AG08395 (cell line): ENCODE measurements at regions not wholly inside any gene's neighbourhood (a gene's known extent, or its start where the extent isn't known, plus 50 kb on each side); places are given as distances from the start of the nearest gene placed in this dataset.
"Not testable (repeated sequence)": the region's sequence is repeated elsewhere in the genome, so short reads cannot be mapped to it uniquely, and the experiment has no call there.

Experiments
- DNase-seq: peaks from one replicate; pipeline ENCODE4 v3.0.0; 2012; ENCODE audit warnings: mixed read lengths, low spot score

- no peak for DNase-seq
These were observed 662.9 kb downstream of the ZEB2 start for GRCh38 chr2:143856978-143857377.

- DNase-seq = no peak
These were observed 667.2 kb downstream of the ZEB2 start for GRCh38 chr2:143852759-143853158.

- DNase-seq = no peak
These were observed 669.8 kb downstream of the ZEB2 start for GRCh38 chr2:143850084-143850483.

DNA sequence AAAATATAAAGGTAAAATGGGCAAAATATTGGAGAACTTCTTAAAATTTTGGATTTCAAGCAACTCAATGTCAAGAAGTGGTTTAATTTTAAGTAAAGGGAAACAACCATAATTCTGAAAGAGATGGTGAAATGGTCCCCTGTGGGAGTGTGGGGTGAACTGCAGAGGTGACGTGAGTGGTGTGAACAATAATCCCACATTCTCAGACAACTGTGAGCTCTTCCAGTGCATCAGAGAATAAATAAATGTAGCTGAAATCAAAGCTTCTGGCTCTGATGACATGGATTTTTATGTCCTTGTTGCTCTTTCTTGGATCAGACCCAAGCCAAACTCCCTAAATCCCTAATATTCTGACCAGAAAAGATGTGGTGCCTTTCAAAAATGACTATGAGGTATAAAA lies 672.7 kb downstream of the ZEB2 start:
- DNase-seq = no peak

DNA sequence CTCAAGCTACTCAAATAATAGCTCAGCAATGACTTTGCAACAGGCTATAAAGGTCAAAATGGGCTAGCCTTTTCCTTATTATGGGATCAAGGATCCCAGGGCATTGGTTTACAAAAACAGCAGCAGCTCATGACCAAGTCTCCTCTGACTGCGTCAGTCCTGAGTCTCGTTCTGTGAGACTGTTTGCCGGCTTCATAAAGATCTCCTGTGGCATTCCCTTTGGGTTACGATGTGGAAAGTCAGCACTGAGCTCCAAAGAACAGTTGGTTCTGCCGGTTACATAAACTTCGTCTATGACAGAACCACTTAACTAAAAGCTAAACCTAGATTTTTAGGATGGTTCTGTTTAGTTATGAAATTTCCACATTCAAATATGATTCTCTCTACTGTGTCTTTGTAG lies 674.9 kb downstream of the ZEB2 start:
- no peak for DNase-seq

DNA sequence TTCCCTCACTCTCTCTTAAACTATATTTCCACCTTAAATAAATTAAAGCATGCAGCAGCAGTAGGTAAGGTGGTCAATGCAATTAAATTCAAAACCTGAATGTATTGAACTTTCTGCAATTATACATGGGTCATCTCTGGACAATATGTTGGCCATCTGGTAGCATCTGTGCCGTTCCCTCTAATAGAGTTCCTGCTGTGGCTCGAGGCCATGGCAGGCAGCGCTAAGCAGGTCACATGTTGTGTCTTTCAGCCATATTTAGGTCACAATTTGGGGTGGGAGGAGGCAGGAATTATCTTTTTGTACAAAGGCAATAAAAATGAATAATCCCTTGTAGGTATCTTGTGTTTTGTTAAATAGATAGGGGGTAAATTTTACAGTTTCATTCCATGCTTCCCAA lies 676.2 kb downstream of the ZEB2 start:
- no peak for DNase-seq

- no peak for DNase-seq
These were observed 677.1 kb downstream of the ZEB2 start for GRCh38 chr2:143842836-143843235.

DNA sequence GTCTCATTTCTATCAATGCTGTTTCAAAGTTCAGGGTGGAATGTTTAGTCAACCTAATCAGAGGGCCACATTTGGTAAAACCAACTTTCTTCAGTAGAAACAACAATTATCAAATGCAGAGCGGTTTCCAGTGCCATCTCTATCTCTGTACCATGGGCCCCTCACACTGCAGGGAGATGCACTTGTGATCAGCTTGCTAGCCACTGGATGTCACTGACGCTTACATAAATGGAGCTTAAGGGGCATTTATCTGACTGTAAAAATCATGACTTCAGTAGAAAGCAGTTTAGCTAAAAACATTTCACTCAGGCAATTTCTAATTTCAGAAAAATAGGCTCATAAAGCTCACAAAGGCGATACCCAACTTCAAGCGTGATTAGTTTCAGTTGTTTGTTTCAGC lies 678.0 kb downstream of the ZEB2 start:
- DNase-seq = peak; percentile 6

- DNase-seq = no peak
These were observed 679.3 kb downstream of the ZEB2 start for GRCh38 chr2:143840601-143841000.

GRCh38 chr2:143840194-143840593 lies 679.7 kb downstream of the ZEB2 start:
- DNase-seq = no peak

- no peak for DNase-seq
These were observed 680.5 kb downstream of the ZEB2 start for GRCh38 chr2:143839456-143839855.

- DNase-seq = not testable (repeated sequence)
These were observed 682.9 kb downstream of the ZEB2 start for GRCh38 chr2:143837055-143837454.

GRCh38 chr2:143835481-143835880 lies 684.4 kb downstream of the ZEB2 start:
- DNase-seq = no peak

DNA sequence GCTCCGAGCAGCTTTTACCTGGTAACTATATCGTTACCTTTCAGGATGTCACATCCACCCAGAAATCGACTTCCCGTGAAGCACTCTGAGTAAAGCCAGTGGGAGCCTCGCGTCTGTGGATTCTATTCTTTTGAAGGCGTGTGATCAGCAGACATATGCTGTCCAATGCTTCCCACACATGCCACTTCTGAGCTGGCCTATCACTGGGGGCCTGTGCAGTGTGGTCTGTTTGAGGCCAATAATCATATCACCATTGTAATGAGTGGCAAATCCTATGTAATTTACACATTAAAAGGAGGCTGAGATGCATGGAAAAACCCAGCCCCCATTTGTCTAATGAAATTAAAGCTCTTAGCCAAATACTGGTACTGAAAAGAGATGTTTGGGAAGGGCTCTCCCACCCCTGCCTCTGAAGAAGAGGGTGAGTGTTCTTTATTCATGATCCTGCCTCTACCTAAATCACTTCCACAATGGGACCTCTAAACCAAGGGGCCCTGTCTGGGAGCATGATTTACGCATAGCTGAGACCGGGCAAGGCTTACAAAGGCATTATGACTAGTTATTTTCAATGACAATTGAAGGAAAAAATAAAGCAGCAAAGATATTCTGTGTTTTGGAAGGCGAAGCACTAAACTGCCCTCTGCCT lies 686.8 kb downstream of the ZEB2 start:
- no peak for DNase-seq

DNA sequence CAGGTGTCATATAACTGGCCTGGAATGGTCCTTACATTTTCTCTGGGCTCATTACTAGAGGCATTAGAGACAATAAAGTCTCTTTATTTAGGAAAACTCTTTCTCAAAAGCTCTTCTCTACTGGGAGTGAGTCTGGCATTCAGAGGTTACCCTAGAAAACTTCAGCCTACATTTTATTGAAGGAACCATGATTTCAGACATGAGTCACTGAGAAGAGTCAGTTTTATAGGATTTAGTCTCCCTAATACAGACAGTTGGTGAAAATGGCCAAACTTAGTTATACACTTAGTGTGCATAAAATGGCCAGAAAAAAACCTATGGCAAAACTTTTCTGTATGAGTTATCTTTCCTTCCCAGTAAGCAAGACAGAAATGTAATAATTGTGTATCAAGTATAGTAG lies 689.4 kb downstream of the ZEB2 start:
- no peak for DNase-seq

- no peak for DNase-seq
These were observed 691.0 kb downstream of the ZEB2 start for GRCh38 chr2:143828763-143829537.

DNA sequence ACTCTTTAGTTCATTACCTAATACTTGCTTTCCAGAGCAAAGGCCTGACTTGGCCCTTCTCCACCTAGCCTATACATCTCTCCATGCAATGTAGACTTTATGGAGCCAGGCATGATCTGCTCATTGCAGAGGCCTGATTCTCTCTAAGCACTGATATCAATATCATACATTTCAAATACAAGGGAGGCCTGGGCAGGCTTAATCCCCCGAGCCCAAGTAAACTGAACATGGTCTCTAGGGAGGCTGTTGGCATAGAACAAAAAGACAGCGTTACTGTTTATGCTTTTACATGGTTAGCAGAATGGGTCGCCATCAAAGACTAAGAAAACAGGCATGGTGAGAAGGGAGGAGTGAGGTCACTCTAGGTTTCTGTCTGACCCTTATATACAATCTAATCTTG lies 695.1 kb downstream of the ZEB2 start:
- DNase-seq = no peak

DNA sequence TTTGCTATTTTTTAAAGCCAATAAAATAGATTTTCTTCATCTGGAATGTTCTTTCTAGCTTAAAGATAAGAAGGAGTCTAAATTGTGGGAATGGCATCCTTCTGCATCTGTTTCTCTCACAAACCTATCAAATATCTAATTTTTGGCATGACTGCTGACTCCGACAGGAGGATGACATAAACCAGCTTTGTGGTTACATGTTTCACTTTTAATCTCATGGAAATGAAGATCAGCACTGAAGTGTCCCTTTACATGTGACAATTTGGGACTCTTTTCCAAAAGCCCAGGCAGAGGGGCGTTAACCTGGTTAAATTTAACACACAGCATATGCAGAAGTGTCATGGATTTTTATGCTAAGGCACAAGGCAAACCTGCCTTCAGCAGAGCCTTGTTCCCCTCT lies 694.7 kb downstream of the ARHGAP15 start:
- no peak for DNase-seq

- DNase-seq = no peak
These were observed 694.1 kb downstream of the ARHGAP15 start for GRCh38 chr2:143823296-143823695.

- no peak for DNase-seq
These were observed 693.5 kb downstream of the ARHGAP15 start for GRCh38 chr2:143822736-143823135.

DNA sequence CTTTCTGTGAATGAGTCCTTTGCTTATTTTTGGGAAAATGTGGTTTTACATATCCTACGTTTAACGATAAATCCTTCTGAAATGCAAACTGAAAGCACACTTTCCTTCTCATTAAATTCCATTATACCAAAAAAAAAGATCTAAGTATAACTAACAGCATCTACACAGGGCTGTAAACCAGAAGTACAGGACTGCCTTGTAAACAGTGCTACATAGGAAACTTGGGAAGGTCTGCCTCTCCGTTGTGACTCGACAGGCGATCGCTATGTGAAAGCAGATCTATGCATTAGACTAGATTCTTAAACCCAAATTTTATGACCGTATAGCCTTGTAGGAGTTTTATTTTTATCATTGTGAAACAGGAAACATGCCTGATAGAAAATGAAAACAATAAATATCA lies 690.5 kb downstream of the ARHGAP15 start:
- DNase-seq = no peak

DNA sequence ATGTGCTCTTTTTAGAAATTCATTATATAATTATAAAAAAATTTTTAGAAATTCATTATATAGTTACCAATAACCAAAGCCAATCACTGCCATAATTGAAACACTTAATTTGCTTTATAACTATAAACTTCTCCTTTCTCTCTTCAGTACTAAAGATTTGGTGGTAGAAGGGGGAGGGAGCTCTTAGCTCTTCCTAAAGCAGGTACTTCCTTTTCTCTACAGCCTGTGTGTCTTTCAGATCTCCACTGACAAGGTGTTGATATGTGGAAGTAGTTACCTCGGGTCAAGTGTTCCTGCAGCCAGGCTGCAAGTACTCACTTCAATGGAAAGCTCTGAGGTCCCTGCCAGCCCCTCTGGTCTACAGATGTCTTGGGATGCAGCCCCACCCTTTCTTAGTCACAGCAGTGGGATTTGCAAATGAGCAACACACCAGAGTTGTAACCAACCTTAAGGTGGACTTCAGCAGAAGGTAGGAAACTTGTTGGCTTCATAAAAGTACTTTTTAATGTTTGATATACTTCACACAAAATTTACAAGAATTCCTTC lies 690.0 kb downstream of the ARHGAP15 start:
- DNase-seq = peak; percentile 42
